AG04450 (cell line): ENCODE measurements at regions not wholly inside any gene's neighbourhood (a gene's known extent, or its start where the extent isn't known, plus 50 kb on each side); places are given as distances from the start of the nearest gene placed in this dataset.

Experiments
- CTCF ChIA-PET: fragments of 300-600, 350-600 bp; formaldehyde crosslinking; extraction: SDS; loops from one replicate; lab custom pipeline; 2022; ENCODE audit warnings: antibody characterized with exemption, inconsistent platforms; lab: Charles Lee
- POLR2A ChIA-PET: fragments of 350-600 bp; formaldehyde crosslinking; extraction: SDS; loops from one replicate; lab custom pipeline; 2021; ENCODE audit warnings: antibody characterized with exemption, inconsistent platforms; lab: Yijun Ruan, JAX
- DNase-seq: peaks from one replicate; pipeline ENCODE4 v3.0.0-alpha.2; 2011; ENCODE audit warnings: low read depth, low spot score
- H3K27ac ChIP-seq: one replicate; pipeline ENCODE4 v1.5.1; 2012; ENCODE audit warnings: low read depth, low read length, control low read depth
- H3K27me3 ChIP-seq: one replicate; pipeline ENCODE4 v1.6.0; 2012; ENCODE audit warnings: low read length; ENCODE audit not compliant: control insufficient read depth, insufficient read depth
- H3K4me3 ChIP-seq: 2 replicates; pipeline ENCODE4 v1.5.1; 2011; ENCODE audit warnings: mild to moderate bottlenecking, low read depth, low read length, control low read depth
- H3K9me3 ChIP-seq: 2 replicates; pipeline ENCODE4 v1.5.1; 2012; ENCODE audit warnings: low read length; ENCODE audit not compliant: control insufficient read depth, insufficient read depth
- CTCF ChIP-seq: IDR thresholded peaks from 2 replicates; pipeline ENCODE4 v1.5.1; 2011; ENCODE audit warnings: low read depth, low read length, control low read depth, inconsistent platforms

DNA sequence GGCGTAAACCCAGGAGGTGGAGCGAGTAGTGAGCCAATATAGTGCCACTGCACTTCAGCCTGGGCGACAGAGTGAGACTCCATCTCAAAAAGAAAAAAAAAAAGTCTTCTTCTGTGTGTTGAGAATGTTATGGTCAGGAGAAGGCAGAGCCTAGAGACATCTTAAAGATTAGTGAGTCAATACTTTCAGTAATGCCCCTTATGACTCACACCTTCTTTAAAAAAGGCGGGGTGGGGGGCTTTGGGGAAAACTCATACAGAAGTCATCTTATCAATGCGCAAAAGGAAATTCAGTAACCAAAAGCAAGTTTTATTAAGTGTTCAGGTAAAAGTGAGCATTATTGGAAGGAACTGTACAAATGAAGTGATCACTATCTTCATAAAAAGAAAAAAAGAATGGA, 1369.8 kb upstream of the LRRTM3 start:
- ChIA-PET CTCF (interaction anchor here (0.5 kb wide), 1 partner anchor 66 kb away, joined by 3 read pairs; no protein-coding TSS in a partner anchor), POLR2A (no interaction called here)
- no peaks in the 10 kb centered on the region for H3K27me3 ChIP-seq
- no peak for TF ChIP-seq CTCF
- H3K4me3 ChIP-seq, result no peak overlapping the region
- H3K9me3 ChIP-seq, result no peaks in the 10 kb centered on the region
- no peak for DNase-seq
- no peak overlapping the region for H3K27ac ChIP-seq

GRCh38 chr10:65559369-65559768, 1366.5 kb upstream of the LRRTM3 start:
- no peaks in the 10 kb centered on the region for H3K27me3 ChIP-seq
- no peak overlapping the region for H3K4me3 ChIP-seq
- no peak for TF ChIP-seq CTCF
- no peaks in the 10 kb centered on the region for H3K9me3 ChIP-seq
- no peak for DNase-seq
- no peak overlapping the region for H3K27ac ChIP-seq
- ChIA-PET POLR2A (no interaction called here), CTCF (no interaction called here)

DNA sequence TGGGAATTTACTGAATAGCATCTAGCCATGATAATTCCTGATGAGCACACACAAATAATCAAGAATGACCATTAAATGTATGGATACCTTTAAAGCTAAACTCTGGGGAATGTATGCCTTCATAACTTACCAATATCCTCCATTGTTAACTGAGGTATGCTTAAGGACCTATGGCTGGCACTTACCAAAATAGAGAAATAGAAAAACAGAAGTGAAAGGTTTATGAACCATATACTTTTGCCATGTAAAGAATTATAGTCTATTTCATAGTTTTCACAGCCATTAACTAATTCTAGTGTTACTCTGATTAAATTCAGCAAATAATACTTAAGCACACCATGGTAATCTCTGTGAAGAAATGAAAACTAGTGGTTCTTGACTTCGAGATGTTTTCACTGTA, 1360.6 kb upstream of the LRRTM3 start:
- ChIA-PET CTCF (no interaction called here), POLR2A (no interaction called here)
- Histone ChIP-seq H3K27ac (no peak overlapping the region), H3K9me3 (no peaks in the 10 kb centered on the region), H3K27me3 (no peaks in the 10 kb centered on the region), H3K4me3 (no peak overlapping the region)
- no peak for TF ChIP-seq CTCF
- DNase-seq, result no peak

GRCh38 chr10:65566906-65567305, 1358.9 kb upstream of the LRRTM3 start:
- H3K27me3 ChIP-seq, result no peaks in the 10 kb centered on the region
- CTCF ChIA-PET, result no interaction called here
- POLR2A ChIA-PET, result no interaction called here
- H3K4me3 ChIP-seq, result no peak overlapping the region
- H3K27ac ChIP-seq, result no peak overlapping the region
- no peak for DNase-seq
- H3K9me3 ChIP-seq, result no peaks in the 10 kb centered on the region
- TF ChIP-seq CTCF, result no peak

- Histone ChIP-seq H3K9me3 (no peaks in the 10 kb centered on the region), H3K4me3 (peak overlapping the region; percentile 68), H3K27ac (no peak overlapping the region), H3K27me3 (no peaks in the 10 kb centered on the region)
- ChIA-PET POLR2A (no interaction called here), CTCF (interaction anchor here (0.6 to 0.7 kb wide), 2 partner anchors 9 to 608 kb away, joined by 3 read pairs; no protein-coding TSS in a partner anchor)
- no peak for DNase-seq
- no peak for TF ChIP-seq CTCF
Measured at GRCh38 chr10:65570143-65571010, 1355.5 kb upstream of the LRRTM3 start.
